WERI-Rb-1 (cell line): ENCODE measurements at regions not wholly inside any gene's neighbourhood (a gene's known extent, or its start where the extent isn't known, plus 50 kb on each side); places are given as distances from the start of the nearest gene placed in this dataset.

Experiments
- DNase-seq: peaks from one replicate; pipeline ENCODE4 v3.0.0-alpha.2; 2020
- H3K27ac ChIP-seq: fragments of 250-450 bp; sonication (Bioruptor Pico); 2 replicates; pipeline ENCODE4 v1.5.1; 2020; ENCODE audit warnings: mild to moderate bottlenecking, moderate library complexity
- H3K27me3 ChIP-seq: fragments of 250-450 bp; sonication (Bioruptor Pico); 2 replicates; pipeline ENCODE4 v1.5.1; 2021; ENCODE audit warnings: mild to moderate bottlenecking, low read depth, moderate library complexity; ENCODE audit not compliant: insufficient read depth, severe bottlenecking
- H3K36me3 ChIP-seq: fragments of 250-450 bp; sonication (Bioruptor Pico); 2 replicates; pipeline ENCODE4 v1.5.1; 2020; ENCODE audit warnings: mild to moderate bottlenecking, moderate library complexity
- H3K4me3 ChIP-seq: 2 replicates; pipeline ENCODE4 v1.5.1; 2011; ENCODE audit warnings: low read depth, mild to moderate bottlenecking, control low read depth, low read length
- H3K9me3 ChIP-seq: fragments of 250-450 bp; sonication (Bioruptor Pico); 2 replicates; pipeline ENCODE4 v1.5.1; 2021; ENCODE audit warnings: mild to moderate bottlenecking, moderate library complexity; ENCODE audit not compliant: severe bottlenecking
- CTCF ChIP-seq: IDR thresholded peaks from 2 replicates; pipeline ENCODE4 v1.5.1; 2011; ENCODE audit warnings: low read depth, mild to moderate bottlenecking, control low read depth, inconsistent platforms, low read length

- Histone ChIP-seq H3K4me3 (no peak overlapping the region), H3K27me3 (no peaks in the 10 kb centered on the region), H3K36me3 (no peaks in the 10 kb centered on the region), H3K9me3 (peaks cover 4% of the 10 kb centered on the region), H3K27ac (no peak overlapping the region)
- TF ChIP-seq CTCF = no peak
- no peak for DNase-seq
Measured at GRCh38 chr5:158344376-158344775, 485.4 kb upstream of the CLINT1 start.

GRCh38 chr5:158340608-158341007 is 481.7 kb upstream of the CLINT1 start:
- Histone ChIP-seq H3K27me3 (no peaks in the 10 kb centered on the region), H3K27ac (no peak overlapping the region), H3K4me3 (no peak overlapping the region), H3K9me3 (no peaks in the 10 kb centered on the region), H3K36me3 (no peaks in the 10 kb centered on the region)
- no peak for DNase-seq
- TF ChIP-seq CTCF = no peak

GRCh38 chr5:158326256-158326655 is 467.3 kb upstream of the CLINT1 start:
- Histone ChIP-seq H3K27me3 (no peaks in the 10 kb centered on the region), H3K27ac (no peak overlapping the region), H3K4me3 (no peak overlapping the region), H3K9me3 (peaks cover 4% of the 10 kb centered on the region), H3K36me3 (no peaks in the 10 kb centered on the region)
- TF ChIP-seq CTCF = no peak
- no peak for DNase-seq

- no peak overlapping the region for H3K4me3 ChIP-seq
- H3K9me3 ChIP-seq = peaks cover 3% of the 10 kb centered on the region
- no peaks in the 10 kb centered on the region for H3K27me3 ChIP-seq
- no peak for DNase-seq
- TF ChIP-seq CTCF = no peak
- H3K36me3 ChIP-seq = no peaks in the 10 kb centered on the region
- no peak overlapping the region for H3K27ac ChIP-seq
Measured at GRCh38 chr5:158324236-158324635, 465.3 kb upstream of the CLINT1 start.

- DNase-seq = no peak
- Histone ChIP-seq H3K36me3 (no peaks in the 10 kb centered on the region), H3K27me3 (no peaks in the 10 kb centered on the region), H3K9me3 (no peaks in the 10 kb centered on the region), H3K27ac (no peak overlapping the region), H3K4me3 (no peak overlapping the region)
- TF ChIP-seq CTCF = no peak
Measured at GRCh38 chr5:158322620-158323019, 463.7 kb upstream of the CLINT1 start.

GRCh38 chr5:158320934-158321333 is 462.0 kb upstream of the CLINT1 start:
- Histone ChIP-seq H3K4me3 (no peak overlapping the region), H3K36me3 (no peaks in the 10 kb centered on the region), H3K27me3 (no peaks in the 10 kb centered on the region), H3K9me3 (no peaks in the 10 kb centered on the region), H3K27ac (no peak overlapping the region)
- TF ChIP-seq CTCF = no peak
- DNase-seq = no peak
